H1 (cell line): ENCODE measurements at regions not wholly inside any gene's neighbourhood (a gene's known extent, or its start where the extent isn't known, plus 50 kb on each side); places are given as distances from the start of the nearest gene placed in this dataset.

Source experiments
- ATF2 ChIP-seq: IDR thresholded peaks from 2 replicates; pipeline ENCODE4 v1.6.1; 2012; ENCODE audit warnings: low read length, inconsistent platforms
- FOSL1 ChIP-seq: IDR thresholded peaks from 2 replicates; pipeline ENCODE4 v1.6.1; 2011; ENCODE audit warnings: mild to moderate bottlenecking, low read depth, low read length, moderate library complexity; ENCODE audit not compliant: insufficient read depth
- HDAC2 ChIP-seq, 2 experiments: fragments of 300-600 bp in 1 of 2; sonication (generic) in 1 of 2; IDR thresholded peaks; 2 replicates each; pipeline ENCODE4 v1.6.1; 2011 to 2012; ENCODE audit warnings: low read depth in 2 of 2, low read length in 2 of 2, mild to moderate bottlenecking in 2 of 2, moderate library complexity in 2 of 2, borderline replicate concordance in 1 of 2, inconsistent platforms in 1 of 2
- KDM4A ChIP-seq: IDR thresholded peaks from one replicate; pipeline ENCODE4 v1.7.1; 2012; ENCODE audit warnings: low read depth, mild to moderate bottlenecking, moderate library complexity, low read length, inconsistent platforms; ENCODE audit not compliant: severe bottlenecking
- RXRA ChIP-seq: IDR thresholded peaks from 2 replicates; pipeline ENCODE4 v1.6.1; 2011; ENCODE audit warnings: low read depth, mild to moderate bottlenecking, low read length, moderate library complexity; ENCODE audit not compliant: insufficient read depth
- TAF1 ChIP-seq: IDR thresholded peaks from 2 replicates; pipeline ENCODE4 v1.6.1; 2011; ENCODE audit warnings: mild to moderate bottlenecking, low read depth, low read length
- TEAD4 ChIP-seq: IDR thresholded peaks from 2 replicates; pipeline ENCODE4 v1.6.1; 2012; ENCODE audit warnings: low read depth, low read length, inconsistent platforms, mixed read lengths
- ZNF274 ChIP-seq: IDR thresholded peaks from 2 replicates; pipeline ENCODE4 v1.7.0; 2012; ENCODE audit warnings: low read length, borderline replicate concordance; ENCODE audit errors: extremely low read depth
- TF ChIP-seq, protein P1 (sequence below): IDR thresholded peaks from 2 replicates; pipeline ENCODE4 v1.6.1; 2011; ENCODE audit warnings: low read length, improper control_type of control experiment

- no peak for TF ChIP-seq HDAC2 (IDR thresholded peaks at IDR 0.05; ENCODE audit: borderline replicate concordance in 1 of 2, low read depth in 2 of 2, low read length in 2 of 2)
- no peak for TF ChIP-seq ZNF274
- TF ChIP-seq ATF2: no peak
- TF ChIP-seq, protein P1, sequence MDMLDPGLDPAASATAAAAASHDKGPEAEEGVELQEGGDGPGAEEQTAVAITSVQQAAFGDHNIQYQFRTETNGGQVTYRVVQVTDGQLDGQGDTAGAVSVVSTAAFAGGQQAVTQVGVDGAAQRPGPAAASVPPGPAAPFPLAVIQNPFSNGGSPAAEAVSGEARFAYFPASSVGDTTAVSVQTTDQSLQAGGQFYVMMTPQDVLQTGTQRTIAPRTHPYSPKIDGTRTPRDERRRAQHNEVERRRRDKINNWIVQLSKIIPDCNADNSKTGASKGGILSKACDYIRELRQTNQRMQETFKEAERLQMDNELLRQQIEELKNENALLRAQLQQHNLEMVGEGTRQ: no peak
- TF ChIP-seq RXRA: no peak
- TF ChIP-seq TAF1: no peak
- no peak for TF ChIP-seq TEAD4
- no peak for TF ChIP-seq KDM4A
- no peak for TF ChIP-seq FOSL1
- TF ChIP-seq, all 59 proteins: peak for 0
These were observed 174.0 kb upstream of the CIBAR2 start (continued) for GRCh38 chr16:85286066-85286831.
